Nephron progenitor cell (in vitro differentiated cells): ENCODE measurements at regions not wholly inside any gene's neighbourhood (a gene's known extent, or its start where the extent isn't known, plus 50 kb on each side); places are given as distances from the start of the nearest gene placed in this dataset.
"Not testable (repeated sequence)": the region's sequence is repeated elsewhere in the genome, so short reads cannot be mapped to it uniquely, and the experiment has no call there.

ENCODE experiments used
- DNase-seq: peaks from one replicate; pipeline ENCODE4 v3.0.0; 2021
- H3K27ac Mint-ChIP-seq: 2 replicates; pipeline ENCODE4 v1.8.0; 2021; ENCODE audit warnings: mild to moderate bottlenecking, moderate library complexity, mixed read lengths
- H3K27me3 Mint-ChIP-seq: 2 replicates; pipeline ENCODE4 v1.8.0; 2021; ENCODE audit warnings: mild to moderate bottlenecking, low read depth, mixed read lengths; ENCODE audit not compliant: poor library complexity
- H3K36me3 Mint-ChIP-seq: 2 replicates; pipeline ENCODE4 v1.8.0; 2021; ENCODE audit warnings: low read depth, mixed read lengths
- H3K4me1 Mint-ChIP-seq: 2 replicates; pipeline ENCODE4 v1.8.0; 2021; ENCODE audit warnings: mixed read lengths
- H3K4me3 Mint-ChIP-seq: 2 replicates; pipeline ENCODE4 v1.8.0; 2021; ENCODE audit warnings: mild to moderate bottlenecking, moderate library complexity, mixed read lengths
- H3K9me3 Mint-ChIP-seq: 2 replicates; pipeline ENCODE4 v1.8.0; 2021; ENCODE audit warnings: mild to moderate bottlenecking, moderate library complexity, mixed read lengths
- CTCF ChIP-seq: fragments of 200-600 bp; sonication (generic); IDR thresholded peaks from 2 replicates; pipeline ENCODE4 v1.5.0; 2021; ENCODE audit warnings: antibody characterized with exemption

GRCh38 chr1:213793482-213794067, 194.2 kb upstream of the PROX1 start:
- H3K27me3 Mint-ChIP-seq, result no peaks in the 10 kb centered on the region
- no peaks in the 10 kb centered on the region for H3K9me3 Mint-ChIP-seq
- no peak for DNase-seq
- H3K4me3 Mint-ChIP-seq, result no peak overlapping the region
- no peak for TF ChIP-seq CTCF
- H3K4me1 Mint-ChIP-seq, result peaks cover 6% of the 10 kb centered on the region
- H3K27ac Mint-ChIP-seq, result no peak overlapping the region
- H3K36me3 Mint-ChIP-seq, result no peaks in the 10 kb centered on the region

GRCh38 chr1:213796525-213796924, 191.2 kb upstream of the PROX1 start:
- H3K27me3 Mint-ChIP-seq, result no peaks in the 10 kb centered on the region
- no peak overlapping the region for H3K4me3 Mint-ChIP-seq
- no peak for TF ChIP-seq CTCF
- no peak overlapping the region for H3K27ac Mint-ChIP-seq
- H3K36me3 Mint-ChIP-seq, result no peaks in the 10 kb centered on the region
- H3K4me1 Mint-ChIP-seq, result peaks cover 6% of the 10 kb centered on the region
- no peak for DNase-seq
- peaks cover 6% of the 10 kb centered on the region for H3K9me3 Mint-ChIP-seq

GRCh38 chr1:213808288-213808687, 179.5 kb upstream of the PROX1 start:
- not testable (repeated sequence) for H3K4me3 Mint-ChIP-seq, H3K4me1 Mint-ChIP-seq, H3K27me3 Mint-ChIP-seq, H3K27ac Mint-ChIP-seq, DNase-seq
- H3K36me3 Mint-ChIP-seq, result peaks cover 18% of the 10 kb centered on the region
- H3K9me3 Mint-ChIP-seq, result peaks cover 34% of the 10 kb centered on the region

- Mint-ChIP-seq H3K4me3 (no peak overlapping the region), H3K4me1 (no peaks in the 10 kb centered on the region), H3K27ac (no peak overlapping the region), H3K36me3 (no peaks in the 10 kb centered on the region), H3K9me3 (peaks cover 4% of the 10 kb centered on the region), H3K27me3 (peaks cover 18% of the 10 kb centered on the region)
- no peak for DNase-seq
- no peak for TF ChIP-seq CTCF
Measured at GRCh38 chr1:213817156-213817555, 170.6 kb upstream of the PROX1 start.

- no peak overlapping the region for H3K27ac Mint-ChIP-seq
- no peaks in the 10 kb centered on the region for H3K36me3 Mint-ChIP-seq
- no peak for DNase-seq
- H3K27me3 Mint-ChIP-seq, result peaks cover 15% of the 10 kb centered on the region
- H3K4me3 Mint-ChIP-seq, result no peak overlapping the region
- H3K4me1 Mint-ChIP-seq, result no peaks in the 10 kb centered on the region
- H3K9me3 Mint-ChIP-seq, result no peaks in the 10 kb centered on the region
- TF ChIP-seq CTCF, result no peak
Measured at GRCh38 chr1:213820362-213821149, 167.2 kb upstream of the PROX1 start.

- Mint-ChIP-seq H3K27me3 (peaks cover 12% of the 10 kb centered on the region), H3K4me1 (no peaks in the 10 kb centered on the region), H3K27ac (no peak overlapping the region), H3K36me3 (no peaks in the 10 kb centered on the region), H3K9me3 (no peaks in the 10 kb centered on the region), H3K4me3 (no peak overlapping the region)
- no peak for DNase-seq
- no peak for TF ChIP-seq CTCF
Measured at GRCh38 chr1:213821175-213821942, 166.4 kb upstream of the PROX1 start.
